Endodermal cell (in vitro differentiated cells): ENCODE measurements at regions not wholly inside any gene's neighbourhood (a gene's known extent, or its start where the extent isn't known, plus 50 kb on each side); places are given as distances from the start of the nearest gene placed in this dataset.
"Not testable (repeated sequence)": the region's sequence is repeated elsewhere in the genome, so short reads cannot be mapped to it uniquely, and the experiment has no call there.

Source experiments
- DNase-seq: peaks from one replicate; pipeline ENCODE4 v3.0.0-alpha.2; 2017
- H3K27ac ChIP-seq: 2 replicates; pipeline ENCODE4 v1.5.1; 2013; ENCODE audit warnings: mild to moderate bottlenecking, low read depth, low read length, moderate library complexity
- H3K27me3 ChIP-seq: 2 replicates; pipeline ENCODE4 v1.6.1; 2013; ENCODE audit warnings: mild to moderate bottlenecking, low read length, moderate library complexity; ENCODE audit not compliant: insufficient read depth, control insufficient read depth, poor library complexity, severe bottlenecking
- H3K36me3 ChIP-seq: 2 replicates; pipeline ENCODE4 v1.7.0; 2013; ENCODE audit warnings: mild to moderate bottlenecking, low read length, moderate library complexity; ENCODE audit not compliant: control insufficient read depth, insufficient read depth
- H3K4me1 ChIP-seq: one replicate; pipeline ENCODE4 v1.7.0; 2013; ENCODE audit warnings: low read length; ENCODE audit not compliant: control insufficient read depth, insufficient read depth
- H3K4me3 ChIP-seq: 2 replicates; pipeline ENCODE4 v1.5.1; 2013; ENCODE audit warnings: mild to moderate bottlenecking, low read length, moderate library complexity
- H3K9ac ChIP-seq: 2 replicates; pipeline ENCODE4 v1.6.1; 2013; ENCODE audit warnings: mild to moderate bottlenecking, low read length, moderate library complexity; ENCODE audit not compliant: poor library complexity, severe bottlenecking; ENCODE audit errors: extremely low read depth
- H3K9me3 ChIP-seq: 2 replicates; pipeline ENCODE4 v1.6.1; 2013; ENCODE audit warnings: mild to moderate bottlenecking, low read length, moderate library complexity; ENCODE audit not compliant: control insufficient read depth
- H3K27ac Mint-ChIP-seq: 2 replicates; pipeline ENCODE4 v1.8.0; 2020; ENCODE audit warnings: mixed read lengths
- H3K27me3 Mint-ChIP-seq: 2 replicates; pipeline ENCODE4 v1.8.0; 2021; ENCODE audit warnings: mild to moderate bottlenecking, mixed read lengths; ENCODE audit not compliant: insufficient read depth
- H3K36me3 Mint-ChIP-seq: 2 replicates; pipeline ENCODE4 v1.8.0; 2020; ENCODE audit warnings: low read depth, mixed read lengths
- H3K4me1 Mint-ChIP-seq: 2 replicates; pipeline ENCODE4 v1.8.0; 2020; ENCODE audit warnings: mixed read lengths
- H3K4me3 Mint-ChIP-seq: 2 replicates; pipeline ENCODE4 v1.8.0; 2020; ENCODE audit warnings: mild to moderate bottlenecking, moderate library complexity, mixed read lengths
- H3K9me3 Mint-ChIP-seq: 2 replicates; pipeline ENCODE4 v1.8.0; 2020; ENCODE audit warnings: mild to moderate bottlenecking, mixed read lengths
- CTCF ChIP-seq: fragments of 200-600 bp; sonication (generic); conservative IDR thresholded peaks from 2 replicates; pipeline ENCODE4 v1.5.0; 2021; ENCODE audit warnings: antibody characterized with exemption, mild to moderate bottlenecking
- WGBS, 2 experiments: methylation state at CpG; one replicate each; pipeline versions ENCODE4 v1.1.5 to v1.1.7; 2013; ENCODE audit warnings: missing lambda C conversion rate in 2 of 2, mixed read lengths in 1 of 2; ENCODE audit not compliant: insufficient coverage in 1 of 2, insufficient read length in 1 of 2; 5-methylcytosine and 5-hydroxymethylcytosine counted together

GRCh38 chr6:134391205-134391604, 73.3 kb upstream of the SGK1 start:
- no peak for TF ChIP-seq CTCF
- H3K4me3 Mint-ChIP-seq, result no peak overlapping the region
- Histone ChIP-seq H3K36me3 (no peaks in the 10 kb centered on the region), H3K4me1 (no peaks in the 10 kb centered on the region), H3K9ac (no peak overlapping the region), H3K27ac (no peak overlapping the region), H3K27me3 (no peaks in the 10 kb centered on the region), H3K9me3 (no peaks in the 10 kb centered on the region), H3K4me3 (no peak overlapping the region)
- H3K27me3 Mint-ChIP-seq, result no peaks in the 10 kb centered on the region
- no peak overlapping the region for H3K27ac Mint-ChIP-seq
- H3K4me1 Mint-ChIP-seq, result peaks cover 2% of the 10 kb centered on the region
- no peaks in the 10 kb centered on the region for H3K36me3 Mint-ChIP-seq
- no peaks in the 10 kb centered on the region for H3K9me3 Mint-ChIP-seq
- DNase-seq, result no peak
- WGBS, 2 experiments, result 100% methylated on average over 1 of the region's 1 CpG; no CpG with 5 or more reads in 1 of the 2 experiments

GRCh38 chr6:134389658-134390057, 71.7 kb upstream of the SGK1 start:
- Mint-ChIP-seq H3K9me3 (no peaks in the 10 kb centered on the region), H3K36me3 (no peaks in the 10 kb centered on the region), H3K27ac (no peak overlapping the region), H3K4me3 (no peak overlapping the region), H3K4me1 (no peaks in the 10 kb centered on the region), H3K27me3 (no peaks in the 10 kb centered on the region)
- H3K9ac ChIP-seq, result no peak overlapping the region
- DNase-seq, result no peak
- WGBS, 2 experiments, result 92 to 97% methylated on average over 3 of the region's 3 CpGs
- H3K9me3 ChIP-seq, result no peaks in the 10 kb centered on the region
- no peaks in the 10 kb centered on the region for H3K4me1 ChIP-seq
- no peak overlapping the region for H3K27ac ChIP-seq
- no peak overlapping the region for H3K4me3 ChIP-seq
- H3K27me3 ChIP-seq, result no peaks in the 10 kb centered on the region
- TF ChIP-seq CTCF, result no peak
- H3K36me3 ChIP-seq, result no peaks in the 10 kb centered on the region

- Mint-ChIP-seq H3K9me3 (no peaks in the 10 kb centered on the region), H3K27ac (no peak overlapping the region), H3K4me3 (no peak overlapping the region), H3K36me3 (no peaks in the 10 kb centered on the region), H3K27me3 (no peaks in the 10 kb centered on the region), H3K4me1 (no peaks in the 10 kb centered on the region)
- no peak for TF ChIP-seq CTCF
- H3K27ac ChIP-seq, result no peak overlapping the region
- WGBS, 2 experiments, result 93 to 97% methylated on average over 3 of the region's 3 CpGs
- no peaks in the 10 kb centered on the region for H3K9me3 ChIP-seq
- no peaks in the 10 kb centered on the region for H3K36me3 ChIP-seq
- no peaks in the 10 kb centered on the region for H3K4me1 ChIP-seq
- H3K4me3 ChIP-seq, result no peak overlapping the region
- no peak for DNase-seq
- no peaks in the 10 kb centered on the region for H3K27me3 ChIP-seq
- H3K9ac ChIP-seq, result no peak overlapping the region
Observed at GRCh38 chr6:134389129-134389528, 71.2 kb upstream of the SGK1 start.

GRCh38 chr6:134386482-134386881, 68.6 kb upstream of the SGK1 start:
- WGBS, 2 experiments, result 85 to 94% methylated on average over 2 to 5 of the region's 6 CpGs
- not testable (repeated sequence) for H3K4me3 Mint-ChIP-seq, H3K4me3 ChIP-seq, H3K36me3 ChIP-seq, H3K4me1 ChIP-seq, H3K36me3 Mint-ChIP-seq, H3K27me3 Mint-ChIP-seq, DNase-seq, H3K27ac Mint-ChIP-seq, H3K4me1 Mint-ChIP-seq, H3K9me3 Mint-ChIP-seq, H3K9me3 ChIP-seq, H3K9ac ChIP-seq, H3K27me3 ChIP-seq, H3K27ac ChIP-seq
